H9 (cell line): ENCODE measurements at regions not wholly inside any gene's neighbourhood (a gene's known extent, or its start where the extent isn't known, plus 50 kb on each side); places are given as distances from the start of the nearest gene placed in this dataset.

Experiments
- DNase-seq: peaks from one replicate; pipeline ENCODE4 v3.0.0-alpha.2; 2017
- H2AFZ ChIP-seq: one replicate; pipeline ENCODE4 v1.6.1; 2013; ENCODE audit warnings: mild to moderate bottlenecking, low read length, control low read depth, moderate library complexity
- H2AK5ac ChIP-seq: 2 replicates; pipeline ENCODE4 v1.6.1; 2013; ENCODE audit warnings: low read length, control low read depth, mixed read lengths; ENCODE audit not compliant: insufficient read length
- H2BK120ac ChIP-seq: one replicate; pipeline ENCODE4 v1.6.1; 2013; ENCODE audit warnings: low read depth, mild to moderate bottlenecking, low read length, control low read depth, inconsistent platforms; ENCODE audit not compliant: poor library complexity, severe bottlenecking
- H2BK12ac ChIP-seq: 2 replicates; pipeline ENCODE4 v1.6.1; 2013; ENCODE audit warnings: low read length, control low read depth, mixed read lengths, low read depth; ENCODE audit not compliant: insufficient read length
- H2BK15ac ChIP-seq: 2 replicates; pipeline ENCODE4 v1.6.1; 2013; ENCODE audit warnings: low read depth, low read length, control low read depth
- H2BK20ac ChIP-seq: one replicate; pipeline ENCODE4 v1.6.1; 2013; ENCODE audit warnings: low read depth, mild to moderate bottlenecking, low read length, control low read depth, inconsistent platforms; ENCODE audit not compliant: poor library complexity, severe bottlenecking
- H2BK5ac ChIP-seq: 2 replicates; pipeline ENCODE4 v1.6.1; 2013; ENCODE audit warnings: low read length, control low read depth, mixed read lengths; ENCODE audit not compliant: insufficient read length
- H3K14ac ChIP-seq: 2 replicates; pipeline ENCODE4 v1.6.1; 2013; ENCODE audit warnings: low read length, control low read depth; ENCODE audit not compliant: insufficient read depth
- H3K18ac ChIP-seq: 2 replicates; pipeline ENCODE4 v1.6.1; 2013; ENCODE audit warnings: low read depth, mild to moderate bottlenecking, mixed read lengths, low read length, control low read depth; ENCODE audit not compliant: insufficient read length
- H3K23ac ChIP-seq: 2 replicates; pipeline ENCODE4 v1.6.1; 2013; ENCODE audit warnings: low read length, control low read depth, mixed read lengths, low read depth; ENCODE audit not compliant: insufficient read length
- H3K23me2 ChIP-seq: 2 replicates; pipeline ENCODE4 v1.6.1; 2013; ENCODE audit warnings: low read depth, mild to moderate bottlenecking, mixed read lengths, low read length, control low read depth; ENCODE audit not compliant: insufficient read length, poor library complexity, severe bottlenecking
- H3K27ac ChIP-seq: 2 replicates; pipeline ENCODE4 v1.5.1; 2013; ENCODE audit warnings: low read length, control low read depth, mixed read lengths, low read depth; ENCODE audit not compliant: insufficient read length
- H3K27me3 ChIP-seq: 2 replicates; pipeline ENCODE4 v1.6.1; 2013; ENCODE audit warnings: low read length, control low read depth, inconsistent platforms; ENCODE audit not compliant: insufficient read depth
- H3K4ac ChIP-seq: 2 replicates; pipeline ENCODE4 v1.6.1; 2013; ENCODE audit warnings: low read depth, mild to moderate bottlenecking, control low read depth, inconsistent platforms, low read length, moderate library complexity
- H3K4me1 ChIP-seq: 2 replicates; pipeline ENCODE4 v1.6.1; 2013; ENCODE audit warnings: low read length, control low read depth, inconsistent platforms; ENCODE audit not compliant: insufficient read depth
- H3K4me2 ChIP-seq: 2 replicates; pipeline ENCODE4 v1.6.1; 2013; ENCODE audit warnings: low read length, control low read depth, mixed read lengths; ENCODE audit not compliant: insufficient read length, insufficient read depth
- H3K56ac ChIP-seq: 2 replicates; pipeline ENCODE4 v1.6.1; 2013; ENCODE audit warnings: low read depth, mild to moderate bottlenecking, mixed read lengths, low read length, control low read depth; ENCODE audit not compliant: insufficient read length
- H3K79me1 ChIP-seq: 2 replicates; pipeline ENCODE4 v1.6.1; 2013; ENCODE audit warnings: low read depth, mild to moderate bottlenecking, moderate library complexity, low read length, control low read depth, inconsistent platforms; ENCODE audit not compliant: insufficient read depth, poor library complexity, severe bottlenecking
- H3K79me2 ChIP-seq: 2 replicates; pipeline ENCODE4 v1.6.1; 2013; ENCODE audit warnings: low read length, control low read depth, inconsistent platforms; ENCODE audit not compliant: insufficient read depth
- H3K9ac ChIP-seq: 2 replicates; pipeline ENCODE4 v1.6.1; 2013; ENCODE audit warnings: low read length, control low read depth, mixed read lengths; ENCODE audit not compliant: insufficient read length; ENCODE audit errors: extremely low read depth
- H3K9me3 ChIP-seq: one replicate; pipeline ENCODE4 v1.6.1; 2013; ENCODE audit warnings: low read depth, low read length, inconsistent platforms; ENCODE audit not compliant: control insufficient read depth
- H3T11ph ChIP-seq: one replicate; pipeline ENCODE4 v1.6.1; 2013; ENCODE audit warnings: mild to moderate bottlenecking, low read length, control low read depth, inconsistent platforms
- H4K20me1 ChIP-seq: one replicate; pipeline ENCODE4 v1.6.1; 2013; ENCODE audit not compliant: control insufficient read depth, insufficient read length, insufficient read depth
- H4K5ac ChIP-seq: 2 replicates; pipeline ENCODE4 v1.6.1; 2013; ENCODE audit warnings: low read depth, mild to moderate bottlenecking, mixed read lengths, low read length, control low read depth; ENCODE audit not compliant: insufficient read length
- H4K8ac ChIP-seq: replicated peaks from 2 replicates; pipeline ENCODE4 v1.6.1; 2013; ENCODE audit warnings: low read length, control low read depth, mixed read lengths, low read depth; ENCODE audit not compliant: insufficient read length
- H4K91ac ChIP-seq: 2 replicates; pipeline ENCODE4 v1.6.1; 2013; ENCODE audit warnings: low read depth, mild to moderate bottlenecking, moderate library complexity, mixed read lengths, low read length, control low read depth; ENCODE audit not compliant: insufficient read length
- H3K27ac Mint-ChIP-seq, 3 experiments: 2 replicates in 2 of 3; 3 replicates in 1 of 3; pipeline ENCODE4 v1.8.0; 2020 to 2021; ENCODE audit warnings: mixed read lengths in 3 of 3, mild to moderate bottlenecking in 1 of 3, moderate library complexity in 1 of 3
- H3K27me3 Mint-ChIP-seq: 2 replicates; pipeline ENCODE4 v1.8.0; 2021; ENCODE audit warnings: low read depth, mild to moderate bottlenecking, moderate library complexity, mixed read lengths
- H3K36me3 Mint-ChIP-seq, 3 experiments: 2 replicates in 2 of 3; 3 replicates in 1 of 3; pipeline ENCODE4 v1.8.0; 2020 to 2021; ENCODE audit warnings: low read depth in 3 of 3, mixed read lengths in 3 of 3; ENCODE audit not compliant: insufficient read depth in 1 of 3
- H3K4me1 Mint-ChIP-seq, 2 experiments: 2 replicates each; pipeline ENCODE4 v1.8.0; 2020; ENCODE audit warnings: mixed read lengths in 2 of 2
- H3K4me3 Mint-ChIP-seq, 2 experiments: 2 replicates in 1 of 2; 3 replicates in 1 of 2; pipeline ENCODE4 v1.8.0; 2020 to 2021; ENCODE audit warnings: mild to moderate bottlenecking in 2 of 2, mixed read lengths in 2 of 2, moderate library complexity in 1 of 2
- H3K9me3 Mint-ChIP-seq, 2 experiments: 2 replicates in 1 of 2; 3 replicates in 1 of 2; pipeline ENCODE4 v1.8.0; 2020; ENCODE audit warnings: mild to moderate bottlenecking in 2 of 2, mixed read lengths in 2 of 2, moderate library complexity in 1 of 2
- CTCF ChIP-seq: fragments of 200-600 bp; sonication (generic); conservative IDR thresholded peaks from 3 replicates; pipeline ENCODE4 v1.8.0; 2021; ENCODE audit warnings: antibody characterized with exemption, mild to moderate bottlenecking
- WGBS: extraction: QIAGEN DNeasy Blood & Tissue Kit; methylation state at CpG from one replicate; pipeline ENCODE4 v1.1.7; 2013; ENCODE audit warnings: missing lambda C conversion rate, low lambda C conversion rate, mixed read lengths; ENCODE audit not compliant: insufficient read length; ENCODE audit errors: extremely low coverage; 5-methylcytosine and 5-hydroxymethylcytosine counted together

- H3K56ac ChIP-seq, result no peak overlapping the region
These were observed 196.8 kb upstream of the FSTL5 start for GRCh38 chr4:162360369-162361149.

More at GRCh38 chr4:162360369-162361149, 196.8 kb upstream of the FSTL5 start:
- Histone ChIP-seq H4K91ac (no peak overlapping the region), H2BK5ac (no peak overlapping the region), H3K4me1 (no peaks in the 10 kb centered on the region), H2AK5ac (no peak overlapping the region), H2BK20ac (no peak overlapping the region), H3K27me3 (no peaks in the 10 kb centered on the region), H2BK15ac (no peak overlapping the region), H4K8ac (no peak overlapping the region), H3K4me2 (no peak overlapping the region), H2AFZ (no peak overlapping the region), H4K20me1 (no peaks in the 10 kb centered on the region), H3K18ac (no peak overlapping the region), H4K5ac (no peak overlapping the region), H2BK120ac (no peak overlapping the region), H3T11ph (no peak overlapping the region), H3K79me2 (no peaks in the 10 kb centered on the region), H3K9ac (no peak overlapping the region), H3K23me2 (no peaks in the 10 kb centered on the region), H2BK12ac (no peak overlapping the region), H3K9me3 (no peaks in the 10 kb centered on the region), H3K14ac (no peak overlapping the region), H3K4ac (no peak overlapping the region), H3K79me1 (no peaks in the 10 kb centered on the region), H3K23ac (no peak overlapping the region), H3K27ac (no peak overlapping the region)
- H3K9me3 Mint-ChIP-seq, result no peaks in the 10 kb centered on the region; a peak in 1 of 5 replicates
- H3K27ac Mint-ChIP-seq, result no peak overlapping the region
- H3K36me3 Mint-ChIP-seq, result peaks cover 0 to 4% (median 0%) of the 10 kb centered on the region in 3 experiments; a peak in 1 of 7 replicates
- WGBS, result no CpG with 5 or more reads among the region's 4 CpGs
- no peak for DNase-seq
- TF ChIP-seq CTCF, result no peak
- no peak overlapping the region for H3K4me3 Mint-ChIP-seq
- peaks cover 4% of the 10 kb centered on the region in 2 experiments for H3K4me1 Mint-ChIP-seq
- no peaks in the 10 kb centered on the region for H3K27me3 Mint-ChIP-seq
